ENCODE measurements at regions not wholly inside any gene's neighbourhood (a gene's known extent, or its start where the extent isn't known, plus 50 kb on each side); places are given as distances from the start of the nearest gene placed in this dataset.
"Not testable (repeated sequence)": the region's sequence is repeated elsewhere in the genome, so short reads cannot be mapped to it uniquely, and the experiment has no call there.

GRCh38 chr16:8436931-8437330 lies 153.4 kb downstream of the TMEM114 start:
- Histone ChIP-seq H3K36me3 (ENCODE audit: control insufficient read depth, low read depth, low read length) (no peaks in the 10 kb centered on the region), H3K27ac (ENCODE audit: low read length) (no peak overlapping the region), H3K27me3 (ENCODE audit: control insufficient read depth, insufficient read depth, low read length) (no peaks in the 10 kb centered on the region), H3K4me3 (ENCODE audit: low read length) (no peak overlapping the region), H3K9me3 (ENCODE audit: control insufficient read depth, low read depth, low read length) (no peaks in the 10 kb centered on the region), H3K9ac (ENCODE audit: low read length) (no peak overlapping the region), H3K4me1 (ENCODE audit: control insufficient read depth, low read depth, low read length) (no peaks in the 10 kb centered on the region)

GRCh38 chr16:8431783-8432182 lies 158.5 kb downstream of the TMEM114 start:
- Histone ChIP-seq H3K4me1 (ENCODE audit: control insufficient read depth, low read depth, low read length) (no peaks in the 10 kb centered on the region), H3K27ac (ENCODE audit: low read length) (no peak overlapping the region), H3K9me3 (ENCODE audit: control insufficient read depth, low read depth, low read length) (no peaks in the 10 kb centered on the region), H3K27me3 (ENCODE audit: control insufficient read depth, insufficient read depth, low read length) (no peaks in the 10 kb centered on the region), H3K4me3 (ENCODE audit: low read length) (no peak overlapping the region), H3K9ac (ENCODE audit: low read length) (no peak overlapping the region), H3K36me3 (ENCODE audit: control insufficient read depth, low read depth, low read length) (no peaks in the 10 kb centered on the region)

GRCh38 chr16:8430401-8430800 lies 159.9 kb downstream of the TMEM114 start:
- H3K27ac ChIP-seq (ENCODE audit: low read length) = no peak overlapping the region
- no peaks in the 10 kb centered on the region for H3K27me3 ChIP-seq (ENCODE audit: control insufficient read depth, insufficient read depth, low read length)
- no peak overlapping the region for H3K9ac ChIP-seq (ENCODE audit: low read length)
- no peaks in the 10 kb centered on the region for H3K9me3 ChIP-seq (ENCODE audit: control insufficient read depth, low read depth, low read length)
- no peaks in the 10 kb centered on the region for H3K4me1 ChIP-seq (ENCODE audit: control insufficient read depth, low read depth, low read length)
- H3K4me3 ChIP-seq (ENCODE audit: low read length) = no peak overlapping the region
- H3K36me3 ChIP-seq (ENCODE audit: control insufficient read depth, low read depth, low read length) = no peaks in the 10 kb centered on the region

- no peaks in the 10 kb centered on the region for H3K9me3 ChIP-seq (ENCODE audit: control insufficient read depth, low read depth, low read length)
- no peaks in the 10 kb centered on the region for H3K36me3 ChIP-seq (ENCODE audit: control insufficient read depth, low read depth, low read length)
- H3K27ac ChIP-seq (ENCODE audit: low read length) = no peak overlapping the region
- H3K4me3 ChIP-seq (ENCODE audit: low read length) = no peak overlapping the region
- no peaks in the 10 kb centered on the region for H3K27me3 ChIP-seq (ENCODE audit: control insufficient read depth, insufficient read depth, low read length)
- H3K9ac ChIP-seq (ENCODE audit: low read length) = no peak overlapping the region
- no peaks in the 10 kb centered on the region for H3K4me1 ChIP-seq (ENCODE audit: control insufficient read depth, low read depth, low read length)
Observed at GRCh38 chr16:8426569-8426968, 163.7 kb downstream of the TMEM114 start.

GRCh38 chr16:8417145-8417544 lies 173.2 kb downstream of the TMEM114 start:
- no peaks in the 10 kb centered on the region for H3K4me1 ChIP-seq (ENCODE audit: control insufficient read depth, low read depth, low read length)
- no peaks in the 10 kb centered on the region for H3K36me3 ChIP-seq (ENCODE audit: control insufficient read depth, low read depth, low read length)
- no peaks in the 10 kb centered on the region for H3K9me3 ChIP-seq (ENCODE audit: control insufficient read depth, low read depth, low read length)
- no peak overlapping the region for H3K4me3 ChIP-seq (ENCODE audit: low read length)
- H3K27me3 ChIP-seq (ENCODE audit: control insufficient read depth, insufficient read depth, low read length) = no peaks in the 10 kb centered on the region
- H3K27ac ChIP-seq (ENCODE audit: low read length) = no peak overlapping the region
- H3K9ac ChIP-seq (ENCODE audit: low read length) = no peak overlapping the region

- Histone ChIP-seq H3K4me3 (ENCODE audit: low read length) (no peak overlapping the region), H3K4me1 (ENCODE audit: control insufficient read depth, low read depth, low read length) (no peaks in the 10 kb centered on the region), H3K36me3 (ENCODE audit: control insufficient read depth, low read depth, low read length) (no peaks in the 10 kb centered on the region), H3K27ac (ENCODE audit: low read length) (no peak overlapping the region), H3K9ac (ENCODE audit: low read length) (no peak overlapping the region), H3K9me3 (ENCODE audit: control insufficient read depth, low read depth, low read length) (no peaks in the 10 kb centered on the region), H3K27me3 (ENCODE audit: control insufficient read depth, insufficient read depth, low read length) (no peaks in the 10 kb centered on the region)
Observed at GRCh38 chr16:8408855-8409567, 181.3 kb downstream of the TMEM114 start.

- no peak overlapping the region for H3K27ac ChIP-seq (ENCODE audit: low read length)
- H3K4me1 ChIP-seq (ENCODE audit: control insufficient read depth, low read depth, low read length) = no peaks in the 10 kb centered on the region
- H3K9me3 ChIP-seq (ENCODE audit: control insufficient read depth, low read depth, low read length) = no peaks in the 10 kb centered on the region
- H3K36me3 ChIP-seq (ENCODE audit: control insufficient read depth, low read depth, low read length) = no peaks in the 10 kb centered on the region
- no peak overlapping the region for H3K9ac ChIP-seq (ENCODE audit: low read length)
- H3K27me3 ChIP-seq (ENCODE audit: control insufficient read depth, insufficient read depth, low read length) = no peaks in the 10 kb centered on the region
- no peak overlapping the region for H3K4me3 ChIP-seq (ENCODE audit: low read length)
Observed at GRCh38 chr16:8407351-8407750, 183.0 kb downstream of the TMEM114 start.

- Histone ChIP-seq H3K9ac (ENCODE audit: low read length) (no peak overlapping the region), H3K9me3 (ENCODE audit: control insufficient read depth, low read depth, low read length) (no peaks in the 10 kb centered on the region), H3K27me3 (ENCODE audit: control insufficient read depth, insufficient read depth, low read length) (no peaks in the 10 kb centered on the region), H3K27ac (ENCODE audit: low read length) (no peak overlapping the region), H3K36me3 (ENCODE audit: control insufficient read depth, low read depth, low read length) (no peaks in the 10 kb centered on the region), H3K4me1 (ENCODE audit: control insufficient read depth, low read depth, low read length) (no peaks in the 10 kb centered on the region), H3K4me3 (ENCODE audit: low read length) (no peak overlapping the region)
Observed at GRCh38 chr16:8403978-8404749, 186.1 kb downstream of the TMEM114 start.

- no peaks in the 10 kb centered on the region for H3K4me1 ChIP-seq (ENCODE audit: control insufficient read depth, low read depth, low read length)
- no peaks in the 10 kb centered on the region for H3K36me3 ChIP-seq (ENCODE audit: control insufficient read depth, low read depth, low read length)
- no peak overlapping the region for H3K4me3 ChIP-seq (ENCODE audit: low read length)
- H3K9me3 ChIP-seq (ENCODE audit: control insufficient read depth, low read depth, low read length) = no peaks in the 10 kb centered on the region
- H3K27me3 ChIP-seq (ENCODE audit: control insufficient read depth, insufficient read depth, low read length) = no peaks in the 10 kb centered on the region
- H3K27ac ChIP-seq (ENCODE audit: low read length) = no peak overlapping the region
- H3K9ac ChIP-seq (ENCODE audit: low read length) = no peak overlapping the region
Observed at GRCh38 chr16:8402981-8403843, 187.1 kb downstream of the TMEM114 start.

- H3K4me1 ChIP-seq (ENCODE audit: control insufficient read depth, low read depth, low read length); H3K4me3 ChIP-seq (ENCODE audit: low read length); H3K9ac ChIP-seq (ENCODE audit: low read length); H3K36me3 ChIP-seq (ENCODE audit: control insufficient read depth, low read depth, low read length); H3K27me3 ChIP-seq (ENCODE audit: control insufficient read depth, insufficient read depth, low read length); H3K9me3 ChIP-seq (ENCODE audit: control insufficient read depth, low read depth, low read length); H3K27ac ChIP-seq (ENCODE audit: low read length): not testable (repeated sequence)
Observed at GRCh38 chr16:8400683-8401082, 189.6 kb downstream of the TMEM114 start.

- no peak overlapping the region for H3K4me3 ChIP-seq (ENCODE audit: low read length)
- no peaks in the 10 kb centered on the region for H3K36me3 ChIP-seq (ENCODE audit: control insufficient read depth, low read depth, low read length)
- H3K9ac ChIP-seq (ENCODE audit: low read length) = no peak overlapping the region
- no peaks in the 10 kb centered on the region for H3K4me1 ChIP-seq (ENCODE audit: control insufficient read depth, low read depth, low read length)
- H3K27ac ChIP-seq (ENCODE audit: low read length) = no peak overlapping the region
- no peaks in the 10 kb centered on the region for H3K27me3 ChIP-seq (ENCODE audit: control insufficient read depth, insufficient read depth, low read length)
- H3K9me3 ChIP-seq (ENCODE audit: control insufficient read depth, low read depth, low read length) = no peaks in the 10 kb centered on the region
Observed at GRCh38 chr16:8398548-8398947, 191.8 kb downstream of the TMEM114 start.

Measured in iPS-18a (cell line).